RPMI8226 (cell line): ENCODE measurements at regions not wholly inside any gene's neighbourhood (a gene's known extent, or its start where the extent isn't known, plus 50 kb on each side); places are given as distances from the start of the nearest gene placed in this dataset.
"Not testable (repeated sequence)": the region's sequence is repeated elsewhere in the genome, so short reads cannot be mapped to it uniquely, and the experiment has no call there.

Source experiments
- DNase-seq: peaks from one replicate; pipeline ENCODE4 v3.0.0-alpha.2; 2015

- no peak for DNase-seq
Measured at GRCh38 chr1:31511848-31512615, 64.3 kb upstream of the TINAGL1 start.

GRCh38 chr1:31514117-31514516 lies 62.2 kb upstream of the TINAGL1 start:
- DNase-seq: no peak

GRCh38 chr1:31515056-31515775 lies 61.1 kb upstream of the TINAGL1 start:
- no peak for DNase-seq

GRCh38 chr1:31515936-31516335 lies 60.4 kb upstream of the TINAGL1 start:
- DNase-seq: no peak

- no peak for DNase-seq
Measured at GRCh38 chr1:31517301-31517700, 59.0 kb upstream of the TINAGL1 start.

GRCh38 chr1:31517986-31518385 lies 58.3 kb upstream of the TINAGL1 start:
- DNase-seq: not testable (repeated sequence)

- DNase-seq: no peak
Measured at GRCh38 chr1:31521761-31522555, 54.4 kb upstream of the TINAGL1 start.

- no peak for DNase-seq
Measured at GRCh38 chr1:31522556-31522845, 53.8 kb upstream of the TINAGL1 start.

GRCh38 chr1:31523012-31523411 lies 53.3 kb upstream of the TINAGL1 start:
- no peak for DNase-seq

- DNase-seq: no peak
Measured at GRCh38 chr1:31523769-31524168, 52.5 kb upstream of the TINAGL1 start.

- no peak for DNase-seq
Measured at GRCh38 chr1:31524186-31524901, 52.0 kb upstream of the TINAGL1 start.
